ENCODE measurements at regions not wholly inside any gene's neighbourhood (a gene's known extent, or its start where the extent isn't known, plus 50 kb on each side); places are given as distances from the start of the nearest gene placed in this dataset.
"Not testable (repeated sequence)": the region's sequence is repeated elsewhere in the genome, so short reads cannot be mapped to it uniquely, and the experiment has no call there.

- no peaks in the 10 kb centered on the region for H3K9me3 ChIP-seq
- H3K4me3 ChIP-seq = no peak overlapping the region
- TF ChIP-seq CTCF (IDR thresholded peaks at IDR 0.05) = no peak
- H3K36me3 ChIP-seq = no peaks in the 10 kb centered on the region
- H3K27me3 ChIP-seq = no peaks in the 10 kb centered on the region
- no peaks in the 10 kb centered on the region for H3K4me1 ChIP-seq
- H3K27ac ChIP-seq = no peak overlapping the region
- intact Hi-C loops (cut with DNase I; ENCODE audit: low total_unique reads) = no loop called here
- DNase-seq = no peak
Measured at GRCh38 chr6:12621754-12622153, 94.8 kb upstream of the PHACTR1 start.

GRCh38 chr6:12622566-12622965 is 94.0 kb upstream of the PHACTR1 start:
- Histone ChIP-seq H3K27me3 (no peaks in the 10 kb centered on the region), H3K4me1 (peaks cover 0 to 1% (median 0%) of the 10 kb centered on the region in 4 donors), H3K9me3 (no peaks in the 10 kb centered on the region), H3K27ac (no peak overlapping the region), H3K36me3 (no peaks in the 10 kb centered on the region), H3K4me3 (no peak overlapping the region)
- no peak for DNase-seq
- intact Hi-C loops (cut with DNase I; ENCODE audit: low total_unique reads) = no loop called here
- TF ChIP-seq CTCF (IDR thresholded peaks at IDR 0.05) = no peak

- DNase-seq = no peak
- H3K4me1 ChIP-seq = peaks cover 0 to 8% (median 0%) of the 10 kb centered on the region in 4 donors
- no peaks in the 10 kb centered on the region for H3K27me3 ChIP-seq
- H3K9me3 ChIP-seq = no peaks in the 10 kb centered on the region
- no peaks in the 10 kb centered on the region for H3K36me3 ChIP-seq
- H3K4me3 ChIP-seq = no peak overlapping the region
- no peak overlapping the region for H3K27ac ChIP-seq
- intact Hi-C loops (cut with DNase I; ENCODE audit: low total_unique reads) = no loop called here
- TF ChIP-seq CTCF (IDR thresholded peaks at IDR 0.05) = no peak
Measured at GRCh38 chr6:12624142-12624837, 92.3 kb upstream of the PHACTR1 start.

- H3K36me3 ChIP-seq = no peaks in the 10 kb centered on the region
- H3K4me1 ChIP-seq = peaks cover 0 to 8% (median 0%) of the 10 kb centered on the region in 4 donors
- no peak overlapping the region for H3K4me3 ChIP-seq
- no peak for TF ChIP-seq CTCF (IDR thresholded peaks at IDR 0.05)
- no peaks in the 10 kb centered on the region for H3K27me3 ChIP-seq
- DNase-seq = no peak
- no peaks in the 10 kb centered on the region for H3K9me3 ChIP-seq
- intact Hi-C loops (cut with DNase I; ENCODE audit: low total_unique reads) = no loop called here
- no peak overlapping the region for H3K27ac ChIP-seq
Measured at GRCh38 chr6:12627053-12627452, 89.5 kb upstream of the PHACTR1 start.

GRCh38 chr6:12628327-12628726 is 88.2 kb upstream of the PHACTR1 start:
- DNase-seq = no peak
- intact Hi-C loops (cut with DNase I; ENCODE audit: low total_unique reads) = no loop called here
- no peak overlapping the region for H3K27ac ChIP-seq

GRCh38 chr6:12633746-12634145 is 82.8 kb upstream of the PHACTR1 start:
- intact Hi-C loops (cut with DNase I; ENCODE audit: low total_unique reads); H3K4me3 ChIP-seq; H3K36me3 ChIP-seq; H3K27ac ChIP-seq; DNase-seq; H3K9me3 ChIP-seq; H3K27me3 ChIP-seq: not testable (repeated sequence)
- H3K4me1 ChIP-seq = peaks cover 0 to 14% (median 0%) of the 10 kb centered on the region in 4 donors

More at GRCh38 chr6:12628327-12628726, 88.2 kb upstream of the PHACTR1 start:
- Histone ChIP-seq H3K4me1 (peaks cover 0 to 8% (median 0%) of the 10 kb centered on the region in 4 donors), H3K9me3 (no peaks in the 10 kb centered on the region), H3K27me3 (no peaks in the 10 kb centered on the region), H3K36me3 (no peaks in the 10 kb centered on the region), H3K4me3 (no peak overlapping the region)
- TF ChIP-seq CTCF (IDR thresholded peaks at IDR 0.05) = no peak
